Activated CD8-positive, alpha-beta memory T cell treated with anti-CD3 and anti-CD28 coated beads, Interleukin-2, amount 50 U/mL, for 4 hours (primary cell): ENCODE measurements at regions not wholly inside any gene's neighbourhood (a gene's known extent, or its start where the extent isn't known, plus 50 kb on each side); places are given as distances from the start of the nearest gene placed in this dataset.
A peak's percentile ranks its signal among the peaks of the same experiment; 100 is the strongest.
"Not testable (repeated sequence)": the region's sequence is repeated elsewhere in the genome, so short reads cannot be mapped to it uniquely, and the experiment has no call there.

Source experiments
- DNase-seq: peaks from one replicate; pipeline ENCODE4 v3.0.0-alpha.2; 2020

GRCh38 chr7:130789436-130789835 is 55.4 kb upstream of the KLF14 start:
- DNase-seq: no peak

- no peak for DNase-seq
These were observed 57.7 kb upstream of the KLF14 start for GRCh38 chr7:130791746-130792145.

- DNase-seq: no peak
These were observed 60.0 kb upstream of the KLF14 start for GRCh38 chr7:130793855-130794618.

GRCh38 chr7:130794619-130794922 is 60.6 kb upstream of the KLF14 start:
- no peak for DNase-seq

GRCh38 chr7:130796425-130796824 is 62.4 kb upstream of the KLF14 start:
- DNase-seq: not testable (repeated sequence)

- no peak for DNase-seq
These were observed 69.1 kb upstream of the KLF14 start for GRCh38 chr7:130803127-130803526.

GRCh38 chr7:130804220-130804619 is 70.2 kb upstream of the KLF14 start:
- DNase-seq: no peak

- not testable (repeated sequence) for DNase-seq
These were observed 78.8 kb upstream of the KLF14 start for GRCh38 chr7:130812819-130813218.

- DNase-seq: no peak
These were observed 80.8 kb upstream of the KLF14 start for GRCh38 chr7:130814778-130815335.

GRCh38 chr7:130818056-130818455 is 84.0 kb upstream of the KLF14 start:
- no peak for DNase-seq

GRCh38 chr7:130821864-130822263 is 87.9 kb upstream of the KLF14 start:
- DNase-seq: no peak

- DNase-seq: no peak
These were observed 88.6 kb upstream of the KLF14 start for GRCh38 chr7:130822642-130823041.

- DNase-seq: no peak
These were observed 89.1 kb upstream of the KLF14 start for GRCh38 chr7:130823060-130823459.

- no peak for DNase-seq
These were observed 91.8 kb upstream of the KLF14 start for GRCh38 chr7:130825819-130826218.

GRCh38 chr7:130829415-130829814 is 95.4 kb upstream of the KLF14 start:
- no peak for DNase-seq

- DNase-seq: no peak
These were observed 97.3 kb upstream of the KLF14 start for GRCh38 chr7:130831322-130831721.

GRCh38 chr7:130831817-130832481 is 97.9 kb upstream of the KLF14 start:
- DNase-seq: no peak

- no peak for DNase-seq
These were observed 104.7 kb upstream of the KLF14 start for GRCh38 chr7:130838738-130839137.

- DNase-seq: no peak
These were observed 106.6 kb upstream of the KLF14 start for GRCh38 chr7:130840599-130840998.

- DNase-seq: peak; percentile 28
These were observed 107.4 kb upstream of the KLF14 start for GRCh38 chr7:130841416-130841815.

GRCh38 chr7:130843703-130844102 is 109.7 kb upstream of the KLF14 start:
- DNase-seq: no peak

GRCh38 chr7:130844811-130845580 is 111.0 kb upstream of the KLF14 start:
- DNase-seq: no peak

GRCh38 chr7:130845581-130846085 is 111.6 kb upstream of the KLF14 start:
- no peak for DNase-seq
